Activated CD4-positive, alpha-beta T cell treated with anti-CD3 and anti-CD28 coated beads, Interleukin-2, amount 50 U/mL, for 48 hours (primary cell): ENCODE measurements at regions not wholly inside any gene's neighbourhood (a gene's known extent, or its start where the extent isn't known, plus 50 kb on each side); places are given as distances from the start of the nearest gene placed in this dataset.
"Not testable (repeated sequence)": the region's sequence is repeated elsewhere in the genome, so short reads cannot be mapped to it uniquely, and the experiment has no call there.

Experiments
- DNase-seq, 2 experiments: peaks; one replicate each; pipeline ENCODE4 v3.0.0-alpha.2; 2020

DNA sequence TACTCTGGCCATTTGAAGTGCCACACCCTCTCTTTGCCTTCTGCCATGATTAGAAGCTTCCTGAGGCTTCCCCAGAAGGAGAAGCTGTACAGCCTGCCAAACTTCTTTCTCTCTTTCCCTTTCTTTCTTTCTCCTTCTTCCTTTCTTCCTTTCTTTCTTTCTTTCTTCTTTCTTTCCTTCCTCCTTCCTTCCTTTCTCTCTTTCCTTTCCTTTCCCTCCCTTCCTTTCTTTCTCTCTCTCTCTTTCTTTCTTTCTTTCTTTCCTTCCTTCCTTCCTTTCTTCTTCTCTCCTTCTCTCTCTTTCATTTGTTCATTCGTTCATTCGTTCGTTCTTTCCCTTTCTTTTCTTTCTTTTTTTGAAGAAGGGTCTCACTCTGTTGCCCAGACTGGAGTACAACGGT is 931.0 kb downstream of the TTLL7 start:
- no peak for DNase-seq

DNA sequence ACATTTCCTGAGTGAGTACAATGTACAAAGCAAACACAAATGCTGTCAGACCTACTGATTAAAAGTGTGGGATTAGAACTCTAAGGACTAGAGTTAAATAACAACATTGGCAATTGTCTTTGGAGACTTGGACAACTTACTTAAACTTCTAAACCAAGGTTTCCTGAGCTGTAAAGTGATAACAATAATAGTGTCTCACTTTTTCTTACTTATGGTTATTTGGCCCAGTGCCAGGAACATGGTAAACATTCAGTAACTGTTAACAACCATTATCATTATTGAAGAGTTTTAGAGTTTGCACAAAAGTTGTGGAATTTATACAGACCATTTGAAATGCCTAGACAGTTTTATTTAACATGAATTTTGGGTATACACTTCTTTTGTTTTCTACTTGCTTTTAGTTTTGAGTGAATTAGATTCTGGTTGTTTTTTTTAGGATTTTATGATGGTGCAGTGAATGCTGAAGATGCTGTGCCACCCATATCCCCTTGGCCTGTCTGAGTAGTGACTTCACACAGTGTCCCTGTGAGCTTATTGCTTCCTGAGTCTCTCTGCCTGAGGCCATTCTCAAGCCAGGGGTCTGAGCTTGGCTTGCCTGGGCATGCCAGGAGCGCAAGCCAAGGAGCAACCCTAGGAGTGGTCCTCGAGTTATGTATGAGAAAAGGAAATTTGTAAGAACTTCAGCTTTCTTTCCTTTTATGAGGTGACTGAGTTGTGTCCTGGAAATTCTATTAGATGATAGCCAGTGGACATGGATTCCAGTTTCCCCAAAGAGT is 932.8 kb downstream of the TTLL7 start:
- no peak for DNase-seq

DNA sequence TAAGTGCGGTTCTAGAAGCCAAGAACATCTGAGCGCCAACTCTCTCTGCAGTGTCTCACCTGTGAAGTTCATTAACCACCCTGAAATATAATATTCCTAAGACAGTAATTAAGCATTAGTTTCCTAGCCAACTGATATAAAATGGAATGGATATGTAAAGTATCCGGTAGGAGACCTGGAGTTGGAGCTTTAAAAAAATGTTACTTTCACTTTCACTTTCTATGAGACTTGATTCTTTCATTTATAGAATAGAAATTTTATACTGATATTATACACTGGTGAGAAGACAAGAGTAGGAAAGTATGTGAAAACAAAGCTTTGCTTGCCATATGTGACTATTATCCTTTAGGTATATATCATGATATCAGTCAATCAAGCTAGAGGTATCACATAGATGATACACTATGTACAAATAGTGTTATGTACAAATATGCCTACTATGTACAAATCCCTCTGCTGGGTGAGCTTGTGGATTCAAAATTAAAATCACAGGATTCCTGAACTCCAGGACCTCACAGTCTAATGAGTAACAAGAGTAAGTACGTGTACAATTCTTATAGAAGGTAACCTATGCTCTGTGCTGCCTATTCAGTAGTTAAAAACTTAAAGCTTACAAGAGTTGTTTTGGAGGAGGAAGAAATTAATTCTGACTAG is 934.2 kb downstream of the TTLL7 start:
- no peak for DNase-seq

DNA sequence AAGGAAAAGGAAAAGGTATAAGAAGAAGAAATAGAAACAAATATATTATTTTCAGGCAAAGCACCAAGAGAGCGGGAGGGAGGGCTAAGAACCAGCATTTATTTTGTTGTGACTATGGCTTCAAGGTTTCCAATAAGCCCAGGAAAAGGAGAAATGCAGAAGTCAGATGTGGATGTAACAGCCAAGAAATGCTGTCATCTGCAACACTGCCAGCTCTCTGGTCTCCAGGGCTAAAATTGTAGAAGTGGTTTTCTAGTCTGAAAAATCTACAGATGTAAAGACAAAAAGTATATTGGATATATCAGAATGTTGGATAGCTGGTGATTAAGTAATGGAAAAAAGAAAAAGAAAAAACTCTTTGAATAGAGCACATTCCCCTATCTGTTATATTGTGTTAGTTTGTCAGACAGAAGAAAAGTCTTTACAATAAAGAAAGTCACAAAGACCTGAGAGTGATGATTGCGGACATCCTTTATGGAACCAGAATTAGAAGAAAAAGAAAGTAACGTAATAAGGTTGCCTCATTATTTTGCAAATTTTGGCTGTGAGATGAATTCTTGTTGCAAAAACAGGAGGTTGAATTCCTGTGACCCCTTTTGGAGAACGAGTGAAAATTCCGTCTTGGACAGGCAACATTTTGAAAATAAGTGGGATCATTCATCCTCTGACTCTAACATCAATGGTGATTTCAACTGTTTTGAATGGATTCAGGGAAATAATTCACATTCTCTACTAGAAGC is 938.1 kb downstream of the TTLL7 start:
- no peak for DNase-seq

DNA sequence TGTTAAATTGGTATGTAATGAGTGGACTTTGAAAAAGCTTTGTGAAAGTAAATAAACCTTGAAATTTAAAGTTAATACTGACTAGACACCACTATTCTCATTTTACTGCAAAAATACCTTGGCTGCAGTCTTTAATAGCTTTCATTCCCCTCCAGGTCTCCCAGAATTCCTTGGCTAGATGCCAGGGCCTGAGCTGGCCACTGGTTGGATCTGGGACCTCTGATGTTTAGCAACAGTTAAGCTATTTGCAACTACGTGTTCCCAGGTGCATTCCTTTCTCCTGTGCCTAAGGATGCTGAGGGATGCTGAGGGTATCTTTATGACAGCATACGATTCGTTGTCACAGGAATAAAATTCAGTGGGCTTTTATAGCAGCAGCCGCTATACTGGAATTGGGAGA is 938.7 kb downstream of the TTLL7 start:
- no peak for DNase-seq

DNA sequence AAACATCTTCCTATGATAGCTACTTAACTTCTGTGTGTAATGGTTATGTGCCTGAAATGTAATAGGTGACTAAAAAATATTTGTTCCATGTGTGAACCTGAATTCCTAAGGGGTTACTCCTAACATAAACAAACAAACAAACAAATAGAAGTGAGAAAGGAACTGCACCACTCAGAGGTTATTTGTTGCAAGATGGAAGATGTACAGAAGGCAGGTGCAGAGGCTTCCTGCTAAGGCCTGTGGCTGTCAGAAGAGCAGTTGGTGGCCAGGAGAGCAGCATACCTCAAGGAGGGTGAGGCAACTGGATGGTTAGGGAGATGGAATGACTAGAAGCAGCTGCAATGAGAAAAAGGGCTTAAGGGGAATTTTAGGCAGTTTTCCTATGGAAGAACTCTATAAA is 940.6 kb downstream of the TTLL7 start:
- DNase-seq: no peak

DNA sequence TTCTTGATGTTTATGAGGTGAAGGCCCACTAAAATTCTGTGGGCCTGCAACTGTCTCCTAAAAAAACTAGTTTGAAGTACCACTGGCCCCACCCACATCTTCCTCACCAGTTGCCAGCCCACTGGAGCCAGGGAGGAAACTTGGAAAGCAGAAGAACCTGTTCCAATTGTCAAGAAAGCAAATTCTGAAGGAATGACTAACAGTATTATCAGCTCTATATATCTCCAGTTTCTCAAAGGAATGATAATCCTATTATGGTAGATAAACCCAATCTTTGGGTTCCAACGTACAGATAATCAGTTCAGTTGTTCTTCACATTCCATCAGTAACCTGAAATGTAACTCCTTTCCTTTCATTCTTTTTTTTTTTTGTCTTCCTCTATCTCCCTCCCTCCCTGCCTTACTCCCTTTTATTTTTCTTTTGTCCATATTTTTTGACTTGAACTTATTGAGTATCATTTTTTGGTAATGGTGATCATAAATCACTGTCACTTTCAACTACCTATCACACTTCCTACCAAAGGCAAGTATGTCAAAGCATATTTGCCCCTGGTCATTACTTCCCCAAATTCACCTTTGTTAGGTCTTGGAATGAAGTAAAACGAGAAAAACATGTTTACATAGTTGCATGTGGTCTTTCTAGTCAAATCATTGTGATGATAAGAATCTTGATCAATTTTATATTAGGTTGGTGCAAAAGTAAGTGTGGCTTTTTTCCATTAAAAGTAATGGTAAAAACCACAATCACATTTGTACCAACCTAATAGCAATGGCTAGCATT is 943.4 kb downstream of the TTLL7 start:
- DNase-seq: no peak

DNA sequence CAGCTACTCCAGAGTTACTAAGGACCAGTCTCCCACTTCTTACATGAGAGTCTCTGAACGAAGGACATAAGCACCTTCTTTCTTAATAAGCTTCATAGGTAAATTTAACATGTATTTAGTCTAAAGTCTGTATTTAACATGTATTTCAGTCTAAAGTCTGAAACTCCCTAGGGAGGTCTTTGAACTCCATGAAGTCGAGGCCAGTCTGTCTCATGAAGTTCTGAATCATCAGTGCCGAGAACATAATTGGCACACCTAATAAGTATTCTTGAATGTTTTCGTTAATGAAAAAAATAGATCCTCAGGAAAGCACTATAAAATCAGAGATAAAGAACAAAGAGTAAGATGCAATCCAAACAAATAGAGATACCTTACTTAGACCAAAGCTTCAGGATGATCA is 945.5 kb downstream of the TTLL7 start:
- no peak for DNase-seq

DNA sequence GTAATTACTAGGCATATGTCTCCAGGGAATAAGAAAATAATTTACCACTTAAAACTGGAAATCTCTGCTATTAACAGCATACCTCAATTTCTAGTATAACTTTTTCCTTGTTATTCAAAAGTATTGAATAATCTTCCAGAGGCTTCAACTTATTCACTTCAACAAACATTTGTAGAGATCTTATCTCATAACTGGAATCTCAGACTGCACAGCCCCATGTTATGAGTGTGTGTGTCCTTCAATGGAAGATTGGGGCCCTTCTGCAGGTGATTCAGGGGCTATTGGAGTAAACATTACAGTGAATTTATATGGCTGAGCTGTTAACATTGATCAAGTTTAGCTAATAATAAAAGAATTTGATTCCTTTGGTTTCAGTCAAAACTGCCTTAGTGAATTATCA is 946.1 kb downstream of the TTLL7 start:
- no peak for DNase-seq

DNA sequence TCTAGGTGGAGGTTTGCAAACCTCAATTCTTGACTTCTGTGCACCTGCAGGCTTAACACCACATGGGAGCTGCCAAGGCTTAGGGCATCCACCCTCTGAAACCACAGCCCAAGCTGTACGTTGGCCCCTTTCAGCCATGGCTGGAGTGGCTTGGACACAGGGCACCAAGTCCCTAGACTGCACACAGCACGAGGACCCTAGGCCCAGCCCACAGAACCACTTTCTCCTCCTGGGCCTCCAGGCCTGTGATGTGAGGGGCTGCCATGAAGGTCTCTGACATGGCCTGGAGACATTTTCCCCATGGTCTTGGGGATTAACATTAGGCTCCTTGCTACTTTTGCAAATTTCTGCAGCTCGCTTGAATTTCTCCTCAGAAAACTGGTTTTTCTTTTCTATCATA is 947.9 kb downstream of the TTLL7 start:
- DNase-seq: not testable (repeated sequence)

DNA sequence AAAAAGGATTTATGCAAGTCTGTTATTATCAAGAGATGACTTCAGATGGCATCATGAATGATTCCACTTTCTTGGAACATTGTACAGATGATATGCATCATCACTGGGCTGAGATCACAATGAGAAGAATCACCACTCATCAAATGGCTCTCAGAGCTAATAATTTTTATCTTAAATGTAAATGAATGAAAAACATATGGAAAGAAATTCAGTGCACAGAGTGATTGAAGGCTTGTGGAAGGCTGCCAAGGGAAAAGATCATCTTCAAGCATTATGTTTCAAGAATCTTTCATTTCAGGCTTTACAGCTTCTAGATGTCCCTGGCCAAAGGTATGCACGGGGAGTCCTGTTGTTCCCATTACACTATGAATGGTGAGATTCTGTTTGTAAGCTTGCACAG is 955.7 kb downstream of the TTLL7 start:
- no peak for DNase-seq

DNA sequence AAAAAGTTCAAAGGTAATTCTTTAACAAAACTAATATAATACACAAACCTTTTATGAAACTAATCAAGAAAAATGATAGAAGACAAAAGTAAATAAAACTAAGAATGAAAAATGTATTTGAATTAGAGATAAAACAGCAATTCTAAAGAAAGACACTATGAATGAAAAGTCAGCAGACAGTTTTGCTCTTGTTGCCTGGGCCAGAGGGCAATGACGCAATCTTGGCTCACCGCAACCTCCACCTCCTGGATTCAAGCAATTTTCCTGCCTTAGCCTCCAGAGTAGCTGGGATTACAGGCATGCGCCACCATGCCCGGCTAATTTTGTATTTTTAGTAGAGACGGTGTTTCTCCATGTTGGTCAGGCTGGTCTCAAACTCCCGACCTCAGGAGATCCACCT is 959.8 kb downstream of the TTLL7 start:
- not testable (repeated sequence) for DNase-seq

DNA sequence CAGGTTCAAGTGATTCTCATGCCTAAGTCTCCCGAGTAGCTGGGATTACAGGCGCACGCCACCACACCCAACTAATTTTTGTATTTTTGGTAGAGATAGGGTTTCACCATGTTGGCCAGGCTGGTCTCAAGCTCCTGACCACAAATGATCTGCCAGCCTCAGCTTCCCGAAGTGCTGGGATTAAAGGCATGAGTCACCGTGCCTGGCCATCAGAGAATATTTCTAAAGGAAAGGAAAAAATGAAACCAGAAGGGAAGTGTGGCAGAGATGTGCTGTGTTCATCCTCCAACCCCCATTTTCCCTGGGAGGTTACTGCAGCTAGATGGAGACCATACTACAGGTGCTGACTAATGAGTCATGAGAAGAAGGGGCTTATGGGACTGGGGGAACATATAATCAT is 964.1 kb downstream of the TTLL7 start:
- DNase-seq: no peak

DNA sequence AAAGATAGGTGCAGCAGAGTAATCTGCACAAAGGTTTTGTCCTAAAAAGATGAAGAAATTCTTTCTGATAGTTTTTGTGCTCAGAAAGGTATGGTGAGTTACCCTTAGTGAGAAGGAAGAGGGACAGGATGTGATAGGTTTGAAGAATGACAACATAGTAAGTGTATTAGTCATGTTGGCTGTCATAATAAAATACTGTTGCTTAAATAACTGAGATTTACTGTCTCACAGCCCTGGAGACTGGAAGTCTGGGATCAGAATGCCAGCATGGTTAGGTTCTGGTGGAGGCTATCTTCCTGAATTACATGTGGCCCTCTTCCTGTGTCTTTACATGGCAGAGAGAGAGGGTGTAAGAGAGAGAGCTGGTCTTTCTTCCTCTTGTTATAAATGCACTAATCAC is 965.2 kb downstream of the TTLL7 start:
- no peak for DNase-seq

DNA sequence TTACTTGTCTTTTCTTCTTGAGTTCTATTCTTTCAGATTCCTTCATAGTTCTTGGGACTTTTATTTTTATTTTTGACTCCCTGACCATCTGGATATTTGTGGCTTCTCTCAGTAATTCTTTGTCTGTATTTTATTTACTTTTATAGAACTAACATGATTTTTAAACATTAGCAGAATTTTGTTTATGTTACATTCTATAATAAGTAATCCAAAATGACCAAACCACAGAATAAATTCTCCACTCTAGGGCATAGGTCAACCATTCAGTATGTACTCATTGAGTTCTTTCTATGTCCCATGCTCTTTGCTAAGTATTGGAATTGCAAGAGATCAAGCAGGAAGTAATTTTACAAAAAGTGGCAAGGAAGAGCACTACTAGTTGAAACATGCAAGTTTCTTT is 969.0 kb downstream of the TTLL7 start:
- DNase-seq: no peak

DNA sequence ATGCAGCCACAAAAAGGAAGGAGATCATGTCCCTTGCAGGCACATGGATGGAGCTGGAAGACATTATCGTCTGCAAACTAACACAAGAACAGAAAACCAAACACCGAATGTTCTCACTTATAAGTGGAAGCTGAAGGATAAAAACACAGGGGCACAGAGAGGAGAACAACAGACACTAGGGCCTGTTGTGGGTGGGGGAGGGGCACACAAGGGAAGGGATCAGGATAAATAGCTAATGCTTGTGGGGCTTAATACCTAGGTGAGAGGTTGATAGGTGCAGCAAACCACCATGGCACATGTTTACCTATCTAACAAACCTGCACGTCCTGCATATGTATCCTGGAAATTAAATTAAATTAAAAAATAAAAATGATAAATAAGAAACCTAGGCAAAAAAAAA is 969.9 kb downstream of the TTLL7 start:
- no peak for DNase-seq

DNA sequence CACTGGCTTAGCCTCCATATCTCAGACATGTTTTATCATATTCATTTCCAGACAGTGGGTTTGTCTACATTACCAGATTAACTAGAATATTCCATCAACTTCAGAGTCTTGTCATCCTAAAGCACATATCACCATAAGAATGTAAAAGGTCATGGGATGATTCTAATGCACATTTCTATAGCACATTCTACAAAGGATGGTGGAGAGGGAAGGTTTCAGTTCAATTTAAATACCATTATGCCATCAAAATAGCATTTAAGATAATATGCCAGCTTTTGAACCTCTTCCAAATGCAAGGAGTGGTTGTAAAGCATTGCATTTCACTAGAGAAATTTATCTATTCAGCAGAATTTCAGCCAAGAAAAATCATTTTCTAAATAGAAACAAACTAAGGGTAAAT is 970.5 kb downstream of the TTLL7 start:
- DNase-seq: no peak

DNA sequence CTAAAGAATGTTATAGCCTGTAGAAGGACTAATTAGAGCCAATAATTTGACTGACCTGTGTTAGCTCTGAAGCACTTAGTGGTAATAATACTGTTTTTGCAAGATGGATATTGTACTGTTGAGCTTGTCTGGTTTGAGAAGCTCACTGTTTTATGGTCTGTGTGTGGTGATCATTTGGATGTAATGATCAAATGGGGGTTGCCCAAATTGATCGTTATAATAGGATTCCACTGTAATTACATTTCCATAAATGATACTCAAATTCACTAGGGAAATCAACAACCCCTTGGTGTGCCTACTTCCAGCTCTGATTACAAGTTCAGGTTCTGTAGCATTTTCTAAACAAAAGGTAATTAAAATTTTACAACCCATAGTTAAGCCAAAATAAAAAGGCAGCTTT is 971.4 kb downstream of the TTLL7 start:
- no peak for DNase-seq

DNA sequence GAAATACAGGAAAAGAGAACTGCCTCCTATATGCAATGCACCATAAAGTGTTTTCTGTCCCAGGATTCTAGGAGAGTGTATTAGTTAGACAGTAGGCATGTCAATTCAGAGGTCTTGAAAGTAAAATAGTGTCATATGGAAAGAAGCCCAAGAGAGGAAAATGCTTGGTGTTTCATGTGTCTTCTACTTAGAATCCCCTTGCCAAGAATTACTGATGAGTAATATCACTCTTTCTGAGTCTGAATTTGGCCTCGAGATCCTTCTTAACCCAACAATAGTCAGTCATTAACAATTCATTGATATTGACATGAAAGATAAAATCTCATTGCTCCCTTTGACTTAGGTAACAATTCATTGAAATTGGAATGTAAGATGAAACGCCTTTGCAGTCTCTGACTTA is 972.2 kb downstream of the TTLL7 start:
- DNase-seq: no peak

DNA sequence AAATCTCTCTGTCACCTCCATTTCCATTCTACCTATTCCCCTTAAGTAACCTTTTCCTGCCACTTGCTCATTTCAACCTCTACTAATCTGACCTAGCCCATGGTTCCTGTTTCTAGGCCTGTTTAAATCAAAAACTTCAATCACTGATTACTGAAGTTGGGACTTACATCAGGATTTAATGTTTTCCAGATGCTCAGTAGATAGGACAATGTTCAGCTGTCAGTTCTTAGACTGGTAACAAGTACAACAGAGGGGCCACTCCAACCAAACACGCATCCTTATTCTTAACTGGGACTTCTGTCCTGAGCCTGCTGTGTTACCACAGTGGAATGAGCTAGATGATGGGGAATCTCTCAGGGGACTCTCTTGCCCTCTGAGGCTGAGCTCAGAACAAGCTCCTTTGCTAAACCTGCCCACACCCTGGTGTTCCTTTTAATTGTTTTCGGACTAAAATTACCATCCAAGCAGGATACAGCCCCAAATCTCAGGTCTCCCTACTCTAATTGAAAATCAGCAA is 974.6 kb downstream of the TTLL7 start:
- no peak for DNase-seq

DNA sequence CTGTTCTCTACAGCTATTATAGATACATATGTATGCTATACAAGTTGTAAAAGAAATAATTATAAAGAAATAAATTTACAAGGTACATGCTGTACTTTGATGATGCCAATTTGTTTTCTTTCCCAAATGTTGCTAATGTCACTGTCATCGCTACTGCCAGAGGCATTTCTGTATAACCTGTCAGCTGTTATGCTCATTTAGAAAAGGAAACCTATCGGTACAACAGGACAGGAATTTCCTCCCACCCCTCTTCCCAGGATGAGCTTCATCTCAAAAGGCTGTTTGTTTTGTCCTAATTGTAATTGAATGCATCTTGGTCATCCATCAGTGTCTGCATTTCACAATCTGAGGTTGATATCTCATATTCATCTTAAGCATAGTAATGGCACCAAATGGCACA is 975.7 kb downstream of the TTLL7 start:
- no peak for DNase-seq

DNA sequence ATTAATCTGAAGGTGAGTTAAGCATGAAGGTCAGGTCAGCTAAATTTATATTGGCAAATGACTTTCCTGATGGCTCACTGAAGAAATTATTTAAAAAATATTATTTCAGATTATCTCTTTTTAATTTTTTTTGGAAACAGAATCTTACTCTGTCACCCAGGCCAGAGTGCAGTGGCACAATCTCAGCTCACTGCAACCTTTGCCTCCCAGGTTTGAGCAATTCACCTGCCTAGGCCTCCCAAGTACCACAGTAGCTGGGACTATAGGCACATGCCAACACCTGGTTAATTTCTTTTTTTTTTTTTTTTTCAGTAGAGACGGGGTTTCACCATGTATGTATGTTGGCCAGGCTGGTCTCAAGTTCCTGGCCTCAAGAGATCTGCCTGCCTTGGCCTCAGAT is 976.7 kb downstream of the TTLL7 start:
- no peak for DNase-seq

DNA sequence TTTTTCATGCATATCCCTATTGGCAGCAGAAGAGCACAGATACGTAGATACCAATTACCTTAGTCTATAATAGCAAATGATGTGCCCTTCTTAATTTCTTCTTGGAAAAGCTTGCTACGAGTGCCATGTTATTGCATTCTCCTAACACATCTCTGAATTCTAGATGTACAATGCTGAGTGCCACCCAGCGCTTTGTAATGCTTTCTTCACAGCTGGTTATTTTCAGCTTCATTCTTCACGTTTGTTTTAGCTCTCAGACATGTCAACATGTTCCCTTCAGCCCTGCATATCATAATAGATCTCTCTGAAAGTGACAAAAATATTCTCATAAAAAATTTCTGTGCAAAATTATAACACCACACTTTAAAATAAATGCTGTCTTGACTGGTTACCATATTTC is 981.2 kb downstream of the TTLL7 start:
- no peak for DNase-seq
